Muscle layer of duodenum (tissue), 2 donors: ENCODE measurements at regions not wholly inside any gene's neighbourhood (a gene's known extent, or its start where the extent isn't known, plus 50 kb on each side); places are given as distances from the start of the nearest gene placed in this dataset.

Experiments
- H3K27ac ChIP-seq: one replicate; pipeline ENCODE4 v1.7.0; 2013; ENCODE audit warnings: mild to moderate bottlenecking, low read length
- H3K27me3 ChIP-seq: one replicate; pipeline ENCODE4 v1.7.0; 2013; ENCODE audit warnings: low read depth, mild to moderate bottlenecking, control low read depth, low read length
- H3K36me3 ChIP-seq, 2 donors: one replicate each; pipeline ENCODE4 v1.7.0; 2013; ENCODE audit warnings: low read length in 2 of 2, control low read depth in 1 of 2, mild to moderate bottlenecking in 1 of 2; ENCODE audit not compliant: insufficient read depth in 2 of 2, control insufficient read depth in 1 of 2
- H3K4me1 ChIP-seq, 2 donors: one replicate each; pipeline ENCODE4 v1.7.0; 2013; ENCODE audit warnings: low read length in 2 of 2, mild to moderate bottlenecking in 2 of 2, control low read depth in 1 of 2, moderate library complexity in 1 of 2; ENCODE audit not compliant: insufficient read depth in 2 of 2, control insufficient read depth in 1 of 2
- H3K4me3 ChIP-seq, 2 donors: one replicate each; pipeline ENCODE4 v1.7.0; 2013; ENCODE audit warnings: low read length in 2 of 2, low read depth in 1 of 2, mild to moderate bottlenecking in 1 of 2
- H3K9me3 ChIP-seq, 2 donors: one replicate each; pipeline ENCODE4 v1.7.0; 2013; ENCODE audit warnings: low read length in 2 of 2, control low read depth in 1 of 2, mild to moderate bottlenecking in 1 of 2; ENCODE audit not compliant: control insufficient read depth in 1 of 2
- donor health status: healthy.

DNA sequence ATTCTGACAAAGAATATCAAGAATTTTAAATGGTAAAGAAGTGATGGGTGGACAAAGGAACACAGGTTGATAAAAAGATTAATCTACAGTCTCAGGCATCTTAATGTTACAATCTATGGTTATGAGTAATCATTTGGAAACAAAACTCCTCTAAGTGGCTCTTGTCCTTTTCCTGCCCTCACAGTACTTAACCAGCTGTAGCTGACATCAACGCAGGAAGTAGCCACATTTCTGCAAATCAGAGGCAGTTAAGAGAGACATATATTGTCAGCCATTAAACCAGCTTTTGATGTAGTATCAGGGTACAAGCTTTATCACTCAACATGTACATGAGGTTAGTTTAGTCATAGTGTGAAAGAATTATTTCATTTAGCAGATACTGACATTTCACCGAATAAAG is 244.6 kb downstream of the NR4A2 start:
- Histone ChIP-seq H3K27me3 (no peaks in the 10 kb centered on the region), H3K9me3 (no peaks in the 10 kb centered on the region), H3K4me1 (no peaks in the 10 kb centered on the region), H3K4me3 (no peak overlapping the region), H3K36me3 (no peaks in the 10 kb centered on the region), H3K27ac (no peak overlapping the region)

DNA sequence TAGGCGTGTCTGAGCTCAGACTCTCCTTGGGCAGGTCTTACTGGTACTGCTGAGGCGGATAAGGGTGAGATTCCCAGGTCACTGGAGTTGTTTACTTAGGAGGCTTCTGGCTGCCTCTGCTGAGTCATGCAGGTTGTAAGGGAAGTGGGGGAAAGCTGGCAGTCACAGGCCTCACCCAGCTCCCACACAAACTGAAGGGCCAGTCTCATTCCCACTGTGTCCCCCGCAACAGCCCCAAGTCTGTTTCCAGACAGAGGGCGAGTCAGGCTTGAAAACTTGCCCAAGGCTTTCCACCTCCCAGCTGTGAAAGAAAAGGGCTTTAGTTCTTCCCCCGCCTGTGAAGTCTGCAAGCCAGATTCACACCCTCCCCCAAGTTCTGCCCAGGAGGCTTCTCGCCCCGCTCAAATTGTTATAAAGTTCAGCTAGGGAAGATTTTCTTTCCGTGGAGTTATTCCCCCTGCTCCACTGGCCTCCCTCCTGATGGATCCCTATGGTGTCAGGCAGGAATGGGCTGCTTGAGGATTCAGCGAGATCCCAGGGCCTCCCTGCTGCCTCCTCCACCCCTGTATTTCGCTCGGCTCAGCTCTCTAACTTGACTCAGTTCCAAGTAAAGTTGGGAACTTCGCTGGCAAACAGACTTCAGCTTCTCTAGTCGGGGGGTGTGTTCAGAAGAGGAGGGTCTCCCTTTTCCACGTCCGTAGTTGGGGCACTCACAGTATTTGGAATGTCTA is 248.6 kb downstream of the NR4A2 start:
- H3K9me3 ChIP-seq, result peaks cover 0 to 2% of the 10 kb centered on the region in 2 donors
- no peaks in the 10 kb centered on the region for H3K4me1 ChIP-seq

DNA sequence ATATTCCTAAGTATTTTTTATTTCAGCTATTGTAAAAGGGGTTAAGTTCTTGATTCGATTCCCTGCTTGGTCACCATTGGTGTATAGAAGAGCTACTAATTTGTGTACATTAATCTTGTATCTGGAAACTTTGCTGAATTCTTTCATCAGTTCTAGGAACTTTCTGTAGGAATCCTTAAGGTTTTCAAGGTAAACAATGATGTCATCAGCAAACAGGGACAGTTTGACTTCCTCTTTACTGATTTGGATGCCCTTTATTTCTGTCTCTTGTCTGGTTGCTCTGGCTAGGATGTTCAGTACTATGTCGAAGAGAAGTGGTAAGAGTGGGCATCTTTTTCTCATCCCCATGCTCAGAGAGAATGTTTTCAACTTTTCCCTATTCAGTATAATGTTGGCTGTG is 252.7 kb downstream of the NR4A2 start:
- Histone ChIP-seq H3K4me1 (no peaks in the 10 kb centered on the region), H3K36me3 (no peaks in the 10 kb centered on the region), H3K4me3 (no peak overlapping the region), H3K27ac (no peak overlapping the region), H3K27me3 (no peaks in the 10 kb centered on the region), H3K9me3 (peaks cover 0 to 2% of the 10 kb centered on the region in 2 donors)

More for the DNA sequence above, 248.6 kb downstream of the NR4A2 start:
- Histone ChIP-seq H3K27me3 (no peaks in the 10 kb centered on the region), H3K4me3 (no peak overlapping the region), H3K27ac (no peak overlapping the region), H3K36me3 (no peaks in the 10 kb centered on the region)

GRCh38 chr2:156077041-156077742 is 255.3 kb downstream of the NR4A2 start:
- H3K27ac ChIP-seq, result no peak overlapping the region
- peaks cover 0 to 2% of the 10 kb centered on the region in 2 donors for H3K9me3 ChIP-seq
- H3K27me3 ChIP-seq, result no peaks in the 10 kb centered on the region
- H3K4me3 ChIP-seq, result no peak overlapping the region
- no peaks in the 10 kb centered on the region for H3K4me1 ChIP-seq
- H3K36me3 ChIP-seq, result no peaks in the 10 kb centered on the region

- Histone ChIP-seq H3K4me1 (no peaks in the 10 kb centered on the region), H3K27ac (no peak overlapping the region), H3K36me3 (no peaks in the 10 kb centered on the region), H3K4me3 (no peak overlapping the region), H3K27me3 (no peaks in the 10 kb centered on the region), H3K9me3 (no peaks in the 10 kb centered on the region)
Observed at GRCh38 chr2:156065912-156066311, 266.6 kb downstream of the NR4A2 start.

DNA sequence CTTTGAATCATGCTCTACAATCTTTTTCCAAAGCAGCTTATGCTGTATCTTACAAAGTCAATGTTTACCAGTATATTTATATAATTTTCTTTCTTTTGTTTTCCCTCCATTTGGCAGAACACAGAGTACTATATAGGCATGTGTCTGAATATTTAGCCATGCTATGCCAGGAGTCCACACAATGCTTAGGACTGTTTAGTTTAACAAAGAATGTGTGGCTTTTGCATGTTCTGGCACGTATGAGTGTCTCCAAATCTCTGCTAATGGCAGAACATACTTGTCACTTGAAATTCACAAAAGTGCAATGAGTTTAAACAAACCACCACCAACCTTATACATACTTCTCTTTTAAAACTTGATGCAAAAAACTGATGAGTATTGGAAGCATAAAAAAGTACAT is 268.0 kb downstream of the NR4A2 start:
- Histone ChIP-seq H3K9me3 (no peaks in the 10 kb centered on the region), H3K27me3 (no peaks in the 10 kb centered on the region), H3K4me1 (no peaks in the 10 kb centered on the region), H3K36me3 (no peaks in the 10 kb centered on the region), H3K4me3 (no peak overlapping the region), H3K27ac (no peak overlapping the region)

DNA sequence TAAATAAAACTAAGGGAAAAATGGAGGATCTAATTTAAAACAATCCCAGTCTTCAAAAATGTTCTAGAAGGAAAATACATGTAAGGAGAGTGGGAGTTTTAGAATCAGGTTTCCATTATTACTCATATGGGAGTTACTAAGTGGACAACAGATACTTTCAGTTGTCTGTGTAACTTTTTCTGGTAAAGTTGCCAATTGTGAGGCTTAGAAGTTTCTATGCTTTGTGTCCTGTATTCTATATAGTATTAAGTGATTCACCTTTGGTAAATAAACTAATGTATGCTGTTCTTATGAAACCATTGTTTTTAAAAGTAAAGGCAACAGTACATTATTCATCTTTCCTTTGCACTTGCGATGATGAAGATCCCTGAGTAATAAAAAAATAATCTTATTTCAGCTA is 274.9 kb downstream of the NR4A2 start:
- Histone ChIP-seq H3K9me3 (no peaks in the 10 kb centered on the region), H3K27ac (no peak overlapping the region), H3K4me1 (no peaks in the 10 kb centered on the region), H3K4me3 (no peak overlapping the region), H3K27me3 (no peaks in the 10 kb centered on the region), H3K36me3 (no peaks in the 10 kb centered on the region)

DNA sequence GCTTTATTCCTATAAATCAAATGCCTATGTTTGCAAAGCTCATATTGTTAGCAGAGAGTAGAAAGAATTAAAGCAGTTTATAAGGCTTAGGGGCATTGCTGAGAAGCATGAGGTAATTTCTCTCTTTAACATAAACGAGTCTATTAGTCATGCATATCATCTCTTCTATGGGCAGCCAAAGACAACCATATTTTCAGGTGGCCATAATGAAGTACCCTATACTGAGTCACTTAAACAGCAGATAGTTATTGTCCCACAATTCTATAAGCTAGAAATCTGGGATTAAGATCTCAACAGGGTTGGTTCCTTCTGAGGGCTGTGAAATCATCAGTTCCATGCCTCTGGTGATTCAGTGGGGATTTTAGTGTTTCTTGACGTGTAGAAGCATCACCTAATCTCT is 277.5 kb downstream of the NR4A2 start:
- Histone ChIP-seq H3K4me1 (no peaks in the 10 kb centered on the region), H3K36me3 (no peaks in the 10 kb centered on the region), H3K27ac (no peak overlapping the region), H3K27me3 (no peaks in the 10 kb centered on the region), H3K4me3 (no peak overlapping the region), H3K9me3 (no peaks in the 10 kb centered on the region)

GRCh38 chr2:156046900-156047299 is 285.6 kb downstream of the NR4A2 start:
- H3K27me3 ChIP-seq, result no peaks in the 10 kb centered on the region
- no peak overlapping the region for H3K27ac ChIP-seq
- no peaks in the 10 kb centered on the region for H3K36me3 ChIP-seq
- no peaks in the 10 kb centered on the region for H3K4me1 ChIP-seq
- H3K9me3 ChIP-seq, result peaks cover 0 to 2% of the 10 kb centered on the region in 2 donors
- H3K4me3 ChIP-seq, result no peak overlapping the region

- Histone ChIP-seq H3K27me3 (no peaks in the 10 kb centered on the region), H3K27ac (no peak overlapping the region), H3K4me3 (no peak overlapping the region), H3K4me1 (no peaks in the 10 kb centered on the region), H3K9me3 (peaks cover 0 to 2% of the 10 kb centered on the region in 2 donors), H3K36me3 (no peaks in the 10 kb centered on the region)
Observed at GRCh38 chr2:156042895-156043294, 289.6 kb downstream of the NR4A2 start.

DNA sequence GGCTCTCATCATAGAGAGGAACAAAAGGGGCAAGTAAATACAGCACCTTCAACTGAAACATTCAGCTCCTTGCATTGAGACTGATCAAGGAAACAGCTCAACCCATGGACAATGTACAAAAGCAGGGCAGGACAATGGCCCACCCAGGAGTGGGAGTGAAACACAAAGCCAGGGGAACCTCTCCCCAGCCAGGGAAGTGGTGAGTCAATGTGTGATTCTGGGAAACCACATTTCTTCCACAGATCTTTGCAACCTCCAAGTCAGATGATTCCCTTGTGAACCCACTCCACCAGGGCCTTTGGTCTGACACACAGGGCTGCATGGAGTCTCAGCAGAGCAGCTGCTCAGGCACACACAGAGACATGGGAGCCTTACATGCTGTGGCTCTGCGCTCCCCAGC is 294.5 kb downstream of the NR4A2 start:
- Histone ChIP-seq H3K4me1 (no peaks in the 10 kb centered on the region), H3K36me3 (no peaks in the 10 kb centered on the region), H3K9me3 (no peaks in the 10 kb centered on the region), H3K27me3 (no peaks in the 10 kb centered on the region), H3K27ac (no peak overlapping the region), H3K4me3 (no peak overlapping the region)
